OCI-LY3 (cell line): ENCODE measurements at regions not wholly inside any gene's neighbourhood (a gene's known extent, or its start where the extent isn't known, plus 50 kb on each side); places are given as distances from the start of the nearest gene placed in this dataset.

Experiments used
- H2AFZ ChIP-seq: fragments of 200-600, 300-600 bp; shearing (Covaris generic); 2 replicates; pipeline ENCODE4 v1.6.0; 2014; ENCODE audit warnings: antibody characterized with exemption, low read depth, low read length
- H3K27ac ChIP-seq: fragments of 200-600, 300-600 bp; sonication (generic); 2 replicates; pipeline ENCODE4 v1.5.1; 2014; ENCODE audit warnings: mild to moderate bottlenecking, low read length, moderate library complexity, mixed read lengths
- H3K27me3 ChIP-seq: fragments of 200-600, 300-600 bp; sonication (generic); 2 replicates; pipeline ENCODE4 v1.6.1; 2014; ENCODE audit warnings: low read depth, low read length, mixed read lengths
- H3K36me3 ChIP-seq: fragments of 200-600, 300-600 bp; sonication (generic); replicated peaks from 2 replicates; pipeline ENCODE3; 2014; ENCODE audit warnings: low read depth, low read length, mixed read lengths
- H3K4me1 ChIP-seq: fragments of 300-600, 200-600 bp; sonication (generic); 2 replicates; pipeline ENCODE4 v1.6.1; 2014; ENCODE audit warnings: low read length, mixed read lengths
- H3K4me2 ChIP-seq: fragments of 200-600, 300-600 bp; sonication (generic); 2 replicates; pipeline ENCODE4 v1.6.1; 2014; ENCODE audit warnings: low read length, mixed read lengths
- H3K4me3 ChIP-seq: fragments of 300-600, 200-600 bp; sonication (generic); 2 replicates; pipeline ENCODE4 v1.5.1; 2014; ENCODE audit warnings: antibody characterized with exemption, mild to moderate bottlenecking, low read length, moderate library complexity
- H3K79me2 ChIP-seq: fragments of 300-600, 200-600 bp; shearing (Covaris generic); 2 replicates; pipeline ENCODE4 v1.6.1; 2014; ENCODE audit warnings: mild to moderate bottlenecking, low read length, mixed read lengths
- H3K9ac ChIP-seq: fragments of 300-600, 200-600 bp; shearing (Covaris generic); 2 replicates; pipeline ENCODE4 v1.6.0; 2014; ENCODE audit warnings: mild to moderate bottlenecking, low read length, moderate library complexity
- H3K9me3 ChIP-seq: fragments of 200-600, 300-600 bp; shearing (Covaris generic); 2 replicates; pipeline ENCODE4 v1.6.1; 2014; ENCODE audit warnings: low read length, mixed read lengths; ENCODE audit not compliant: insufficient read depth
- H4K20me1 ChIP-seq: fragments of 200-600, 300-600 bp; sonication (generic); 2 replicates; pipeline ENCODE4 v1.6.1; 2016; ENCODE audit warnings: low read length, mixed read lengths; ENCODE audit not compliant: insufficient read depth
- CTCF ChIP-seq: fragments of 200-600, 300-600 bp; sonication (generic); IDR thresholded peaks from 2 replicates; pipeline ENCODE4 v1.5.1; 2014; ENCODE audit warnings: antibody characterized with exemption, low read length, low read depth
- EZH2phosphoT487 ChIP-seq: fragments of 200-600 bp; shearing (Covaris generic); IDR thresholded peaks from 2 replicates; pipeline ENCODE4 v1.6.1; 2018; ENCODE audit warnings: antibody characterized with exemption, mixed run types, low read depth

- Histone ChIP-seq H3K9me3 (no peaks in the 10 kb centered on the region), H3K79me2 (no peaks in the 10 kb centered on the region), H4K20me1 (peaks cover 18% of the 10 kb centered on the region), H3K27me3 (peaks cover 21% of the 10 kb centered on the region), H3K36me3 (no peaks in the 10 kb centered on the region), H3K4me1 (peaks cover 20% of the 10 kb centered on the region), H2AFZ (no peak overlapping the region), H3K4me3 (no peak overlapping the region), H3K4me2 (no peak overlapping the region), H3K27ac (no peak overlapping the region), H3K9ac (no peak overlapping the region)
- no peak for TF ChIP-seq EZH2phosphoT487
- no peak for TF ChIP-seq CTCF
Observed at GRCh38 chr2:186431306-186431705, 54.8 kb upstream of the ZC3H15 start.

- H3K27me3 ChIP-seq = peaks cover 14% of the 10 kb centered on the region
- no peak overlapping the region for H3K4me3 ChIP-seq
- H2AFZ ChIP-seq = no peak overlapping the region
- H3K4me1 ChIP-seq = peaks cover 9% of the 10 kb centered on the region
- H3K27ac ChIP-seq = no peak overlapping the region
- peaks cover 11% of the 10 kb centered on the region for H4K20me1 ChIP-seq
- no peaks in the 10 kb centered on the region for H3K9me3 ChIP-seq
- H3K4me2 ChIP-seq = no peak overlapping the region
- no peak for TF ChIP-seq CTCF
- TF ChIP-seq EZH2phosphoT487 = no peak
- peaks cover 11% of the 10 kb centered on the region for H3K36me3 ChIP-seq
- no peaks in the 10 kb centered on the region for H3K79me2 ChIP-seq
- H3K9ac ChIP-seq = no peak overlapping the region
Observed at GRCh38 chr2:186433040-186433439, 53.0 kb upstream of the ZC3H15 start.

GRCh38 chr2:186433777-186434432, 52.2 kb upstream of the ZC3H15 start:
- Histone ChIP-seq H3K27ac (no peak overlapping the region), H2AFZ (no peak overlapping the region), H3K4me3 (no peak overlapping the region), H3K36me3 (peaks cover 16% of the 10 kb centered on the region), H3K27me3 (peaks cover 5% of the 10 kb centered on the region), H3K79me2 (no peaks in the 10 kb centered on the region), H3K4me1 (peaks cover 9% of the 10 kb centered on the region), H3K9ac (no peak overlapping the region), H3K4me2 (no peak overlapping the region), H4K20me1 (peaks cover 6% of the 10 kb centered on the region), H3K9me3 (no peaks in the 10 kb centered on the region)
- no peak for TF ChIP-seq EZH2phosphoT487
- TF ChIP-seq CTCF = no peak
